IPS-15b (cell line): ENCODE measurements at regions not wholly inside any gene's neighbourhood (a gene's known extent, or its start where the extent isn't known, plus 50 kb on each side); places are given as distances from the start of the nearest gene placed in this dataset.

Experiments used
- H3K27me3 ChIP-seq: one replicate; pipeline ENCODE4 v1.6.1; 2013; ENCODE audit warnings: low read length; ENCODE audit not compliant: control insufficient read depth, insufficient read depth
- H3K36me3 ChIP-seq: one replicate; pipeline ENCODE4 v1.6.1; 2013; ENCODE audit warnings: low read length; ENCODE audit not compliant: control insufficient read depth, insufficient read depth
- H3K4me1 ChIP-seq: one replicate; pipeline ENCODE4 v1.6.1; 2013; ENCODE audit warnings: mild to moderate bottlenecking, low read length; ENCODE audit not compliant: control insufficient read depth, insufficient read depth
- H3K4me3 ChIP-seq: one replicate; pipeline ENCODE4 v1.5.1; 2013; ENCODE audit warnings: low read depth, low read length
- H3K9ac ChIP-seq: one replicate; pipeline ENCODE4 v1.6.1; 2013; ENCODE audit warnings: low read depth, mild to moderate bottlenecking, low read length
- H3K9me3 ChIP-seq: one replicate; pipeline ENCODE4 v1.6.1; 2013; ENCODE audit warnings: mild to moderate bottlenecking, low read length; ENCODE audit not compliant: control insufficient read depth, insufficient read depth

DNA sequence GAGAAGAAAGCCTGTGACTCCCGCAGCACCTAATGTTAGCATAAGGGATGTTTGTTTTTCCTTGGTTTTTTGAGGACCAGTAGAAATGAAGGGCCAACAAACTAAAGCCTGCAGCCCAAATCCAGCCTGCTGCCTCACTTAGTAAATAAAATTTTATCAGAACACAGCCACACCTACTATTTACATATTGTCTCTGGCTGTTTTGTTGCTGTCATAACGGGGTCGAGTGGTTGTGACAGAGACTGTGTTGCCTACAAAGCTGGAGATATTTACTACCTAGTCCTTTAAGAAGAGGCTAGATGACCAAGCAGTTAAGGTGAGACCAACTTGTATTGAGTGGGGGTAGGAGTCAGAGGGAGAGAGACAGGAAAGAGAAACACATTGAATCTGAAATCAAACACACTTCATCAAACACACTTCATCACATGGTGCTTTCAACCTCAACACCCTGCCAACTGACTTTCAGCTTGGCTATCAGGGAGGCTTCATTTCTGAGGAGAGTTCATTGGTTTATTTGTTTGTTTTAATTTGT, 546.3 kb upstream of the CDH11 start:
- no peak overlapping the region for H3K4me3 ChIP-seq
- H3K9ac ChIP-seq = no peak overlapping the region
- H3K4me1 ChIP-seq = peaks cover 2% of the 10 kb centered on the region

DNA sequence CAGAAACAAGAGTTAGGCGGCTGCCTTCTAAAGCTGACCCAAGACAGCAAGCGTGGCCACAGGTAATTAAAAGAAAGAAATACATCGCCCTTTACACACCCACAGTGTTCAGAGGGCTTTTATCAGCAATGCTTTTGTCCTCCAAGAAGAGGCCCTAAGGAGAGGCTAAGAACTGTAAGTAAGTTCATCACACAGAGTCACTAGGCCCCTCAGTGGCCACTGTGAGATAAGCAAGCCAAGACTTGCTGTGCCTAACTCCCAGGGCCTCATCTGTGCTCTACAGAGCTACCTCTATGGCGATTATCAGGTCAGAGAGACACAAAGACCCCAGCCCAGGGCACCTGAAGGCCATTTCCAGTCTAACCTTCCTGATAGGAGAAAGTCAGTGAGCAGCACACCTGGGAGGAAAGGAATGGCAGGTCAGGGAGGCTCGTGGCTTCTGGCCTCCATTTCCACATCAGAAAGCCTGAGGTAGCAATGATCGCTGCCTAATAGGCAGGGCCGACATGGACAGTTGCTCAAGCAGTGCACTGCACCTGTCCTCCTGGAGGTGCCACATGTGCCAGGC, 545.2 kb upstream of the CDH11 start:
- no peak overlapping the region for H3K4me3 ChIP-seq
- H3K9me3 ChIP-seq = no peaks in the 10 kb centered on the region
- H3K36me3 ChIP-seq = no peaks in the 10 kb centered on the region
- no peak overlapping the region for H3K9ac ChIP-seq
- peaks cover 2% of the 10 kb centered on the region for H3K4me1 ChIP-seq
- no peaks in the 10 kb centered on the region for H3K27me3 ChIP-seq

More for the DNA sequence above, 546.3 kb upstream of the CDH11 start:
- Histone ChIP-seq H3K9me3 (no peaks in the 10 kb centered on the region), H3K27me3 (no peaks in the 10 kb centered on the region), H3K36me3 (no peaks in the 10 kb centered on the region)

DNA sequence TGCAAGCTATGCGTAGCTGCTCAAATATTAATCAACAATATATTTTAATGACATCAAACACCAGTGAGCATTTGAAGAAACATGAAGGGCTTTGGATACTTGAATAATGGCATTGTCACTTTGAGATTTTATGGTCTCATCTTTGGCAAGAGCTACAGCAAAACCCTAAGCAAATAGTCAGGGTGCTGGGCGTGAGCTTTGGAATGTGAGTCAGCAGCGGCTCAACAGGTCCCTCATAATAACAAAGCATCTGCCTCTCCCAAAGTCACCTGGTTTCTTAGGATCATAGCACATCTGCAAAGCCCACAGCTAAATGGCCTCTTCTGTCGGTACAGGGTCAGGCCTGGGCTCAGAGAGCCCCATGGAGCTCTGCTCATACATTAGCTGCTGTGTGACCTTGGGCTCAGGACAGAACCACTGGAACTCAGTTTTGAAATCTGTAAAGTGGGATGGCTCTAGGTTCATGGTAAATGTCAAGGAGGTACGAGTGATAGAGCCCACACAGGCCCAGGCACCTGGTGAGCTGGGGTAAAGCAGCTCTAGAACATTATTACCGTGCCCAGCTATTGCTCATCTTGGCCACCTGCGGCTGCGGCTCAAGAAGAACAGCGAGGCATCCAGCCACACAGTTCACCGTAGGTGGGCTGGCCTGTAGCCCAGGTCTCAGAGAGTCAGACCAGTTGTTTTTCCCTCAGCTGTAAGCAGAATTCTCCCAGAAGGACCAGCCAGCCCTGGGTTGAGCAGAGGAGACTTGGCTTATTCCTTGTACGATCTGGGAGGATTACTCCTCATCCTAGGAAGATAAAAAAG, 544.5 kb upstream of the CDH11 start:
- Histone ChIP-seq H3K4me1 (peaks cover 2% of the 10 kb centered on the region), H3K4me3 (no peak overlapping the region), H3K36me3 (no peaks in the 10 kb centered on the region), H3K27me3 (no peaks in the 10 kb centered on the region), H3K9ac (no peak overlapping the region), H3K9me3 (no peaks in the 10 kb centered on the region)

DNA sequence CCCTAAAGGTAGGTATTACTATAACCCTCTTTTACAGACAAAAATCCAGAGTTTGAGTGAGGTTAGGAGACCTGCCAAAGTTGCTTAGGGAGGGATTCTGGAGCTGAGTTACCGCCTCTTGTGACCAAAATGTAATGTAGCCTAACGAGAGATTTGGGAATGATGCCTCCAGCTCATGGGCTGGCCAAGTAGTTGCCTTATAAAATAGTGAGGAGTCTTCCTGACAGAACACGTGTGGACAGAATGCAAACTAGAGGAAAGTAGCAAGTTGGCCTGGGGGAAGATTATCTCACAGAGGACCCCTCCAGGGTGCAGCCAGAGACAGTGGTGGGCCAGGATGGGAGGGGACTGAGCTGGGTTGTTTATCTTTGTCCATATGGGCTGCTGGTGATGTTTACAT, 543.7 kb upstream of the CDH11 start:
- no peak overlapping the region for H3K9ac ChIP-seq
- no peak overlapping the region for H3K4me3 ChIP-seq

DNA sequence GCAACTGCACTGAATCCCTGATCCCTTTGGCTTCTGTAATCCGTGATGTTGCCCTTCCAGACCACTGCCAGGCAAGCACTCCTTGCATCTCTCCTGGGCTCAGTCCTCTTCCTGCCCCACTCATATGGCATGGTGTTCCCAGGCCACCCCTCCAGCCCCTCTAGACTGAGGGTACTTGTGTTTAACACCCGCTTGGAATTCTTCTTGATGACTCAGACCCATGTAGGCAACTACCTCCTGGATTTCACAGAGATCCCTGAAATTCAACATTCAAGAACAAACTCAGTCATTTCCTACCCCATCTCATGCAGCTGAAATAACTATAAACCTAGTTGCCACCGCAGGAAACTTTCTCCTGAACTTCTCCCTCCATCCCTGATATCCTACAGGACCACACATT, 541.9 kb upstream of the CDH11 start:
- H3K4me1 ChIP-seq = peaks cover 2% of the 10 kb centered on the region
- no peak overlapping the region for H3K4me3 ChIP-seq
- no peak overlapping the region for H3K9ac ChIP-seq
- H3K27me3 ChIP-seq = no peaks in the 10 kb centered on the region
- no peaks in the 10 kb centered on the region for H3K9me3 ChIP-seq
- H3K36me3 ChIP-seq = no peaks in the 10 kb centered on the region

More for the DNA sequence above, 543.7 kb upstream of the CDH11 start:
- no peaks in the 10 kb centered on the region for H3K9me3 ChIP-seq
- no peaks in the 10 kb centered on the region for H3K36me3 ChIP-seq
- no peaks in the 10 kb centered on the region for H3K27me3 ChIP-seq
- H3K4me1 ChIP-seq = peaks cover 2% of the 10 kb centered on the region

DNA sequence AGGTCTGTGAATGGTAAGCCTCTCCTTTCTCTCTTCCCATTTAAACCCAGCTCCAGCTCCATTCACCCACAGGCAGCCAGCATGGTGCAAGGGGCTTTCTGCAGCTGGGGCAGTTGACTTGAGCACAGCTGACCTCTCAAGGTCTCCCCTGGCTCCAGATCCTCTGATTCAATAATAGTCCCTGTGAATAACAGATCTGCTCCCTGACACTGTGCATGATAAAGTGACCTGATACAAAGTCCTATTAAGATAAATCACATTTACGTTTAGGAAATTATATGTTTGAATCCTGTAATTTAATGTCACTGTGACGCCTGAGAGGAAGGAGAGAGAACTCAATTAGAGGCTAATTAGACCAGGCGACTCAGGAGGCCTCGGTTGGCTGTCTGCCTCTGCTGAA, 540.4 kb upstream of the CDH11 start:
- H3K4me1 ChIP-seq = peaks cover 2% of the 10 kb centered on the region
- H3K36me3 ChIP-seq = no peaks in the 10 kb centered on the region
- no peak overlapping the region for H3K9ac ChIP-seq
- no peaks in the 10 kb centered on the region for H3K27me3 ChIP-seq
- H3K4me3 ChIP-seq = no peak overlapping the region
- H3K9me3 ChIP-seq = no peaks in the 10 kb centered on the region

DNA sequence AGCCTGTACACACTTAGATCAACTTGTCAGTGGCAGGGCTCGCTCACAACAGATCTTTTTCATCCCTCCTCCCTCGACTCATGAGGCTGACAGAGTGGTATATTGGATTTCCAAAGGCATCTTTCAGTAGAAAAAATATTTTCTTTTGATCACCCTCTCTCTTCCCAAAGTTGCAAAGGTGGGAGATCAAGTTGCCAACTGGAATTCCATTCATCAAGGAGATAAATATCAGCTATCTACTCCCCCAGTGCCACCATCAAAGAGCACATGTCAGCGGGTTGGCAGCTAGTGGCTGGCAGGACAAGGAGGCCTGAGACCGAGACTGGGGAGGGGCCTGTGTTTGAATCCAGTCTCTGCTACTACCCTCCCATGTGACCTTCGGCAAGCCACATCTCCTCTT, 539.7 kb upstream of the CDH11 start:
- Histone ChIP-seq H3K4me1 (peaks cover 2% of the 10 kb centered on the region), H3K36me3 (no peaks in the 10 kb centered on the region), H3K9ac (no peak overlapping the region), H3K9me3 (no peaks in the 10 kb centered on the region), H3K27me3 (no peaks in the 10 kb centered on the region), H3K4me3 (no peak overlapping the region)

DNA sequence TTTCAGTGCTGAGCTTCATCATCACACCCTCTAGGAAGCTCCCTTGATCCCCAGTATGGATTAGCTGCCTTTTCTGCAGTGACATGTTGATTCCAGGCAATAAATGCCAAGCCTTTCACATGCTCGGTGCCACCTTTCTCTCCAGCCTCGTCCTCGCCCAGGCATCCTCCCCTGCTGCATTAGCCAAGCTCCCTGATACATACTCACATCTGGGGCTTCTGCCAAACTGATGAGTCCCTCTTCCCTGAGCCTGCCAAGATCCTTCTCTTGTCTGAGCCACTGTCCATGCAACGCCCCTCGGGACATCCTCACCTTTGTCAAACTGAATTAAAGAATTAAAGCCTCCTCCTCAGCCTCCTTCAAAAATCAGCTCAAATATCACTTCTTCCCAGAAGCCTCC, 538.5 kb upstream of the CDH11 start:
- Histone ChIP-seq H3K4me1 (peaks cover 3% of the 10 kb centered on the region), H3K36me3 (no peaks in the 10 kb centered on the region), H3K27me3 (no peaks in the 10 kb centered on the region), H3K9me3 (no peaks in the 10 kb centered on the region), H3K4me3 (no peak overlapping the region), H3K9ac (no peak overlapping the region)

DNA sequence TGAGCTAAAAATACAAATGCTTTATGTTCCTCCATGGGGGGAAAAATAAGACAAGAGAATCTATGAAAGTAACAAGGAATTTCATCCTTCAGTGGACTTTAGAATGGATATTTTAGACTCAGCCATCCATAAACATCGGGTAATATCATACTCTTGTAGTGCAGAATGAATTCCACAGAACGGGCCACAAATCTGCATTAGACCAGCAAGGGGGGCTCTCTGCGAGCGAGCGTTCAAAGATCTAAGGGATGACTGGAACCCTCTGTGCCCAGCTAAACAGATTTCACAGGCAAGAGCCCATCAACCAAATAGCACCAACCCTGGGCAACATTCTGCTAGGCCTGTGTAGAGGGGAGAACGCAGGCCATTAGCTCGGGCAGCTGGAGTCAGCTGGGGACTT, 537.9 kb upstream of the CDH11 start:
- Histone ChIP-seq H3K27me3 (no peaks in the 10 kb centered on the region), H3K9ac (no peak overlapping the region), H3K36me3 (no peaks in the 10 kb centered on the region), H3K4me1 (peaks cover 3% of the 10 kb centered on the region), H3K4me3 (no peak overlapping the region), H3K9me3 (no peaks in the 10 kb centered on the region)

DNA sequence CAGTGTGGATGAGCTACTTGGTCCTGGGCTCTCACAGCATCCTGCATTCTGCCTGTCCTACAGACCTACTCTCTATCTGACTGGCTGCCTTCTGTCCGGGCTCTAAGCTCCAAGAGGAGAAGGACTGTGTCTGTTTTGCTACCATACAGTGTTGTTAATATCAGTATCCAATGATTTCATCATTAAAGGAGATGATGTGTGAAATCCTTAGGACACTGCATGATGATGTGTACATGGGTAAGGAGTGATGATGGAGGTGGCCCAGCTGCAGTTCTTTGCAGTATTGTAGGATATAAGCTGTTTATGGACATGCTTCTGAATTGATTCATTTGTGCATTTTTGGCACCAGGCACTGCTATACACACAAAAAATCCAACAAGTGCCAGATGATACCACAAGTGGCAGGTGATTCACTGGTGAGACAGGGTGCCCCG, 536.9 kb upstream of the CDH11 start:
- Histone ChIP-seq H3K4me3 (no peak overlapping the region), H3K9ac (no peak overlapping the region), H3K9me3 (no peaks in the 10 kb centered on the region), H3K27me3 (no peaks in the 10 kb centered on the region), H3K4me1 (peaks cover 3% of the 10 kb centered on the region), H3K36me3 (no peaks in the 10 kb centered on the region)

DNA sequence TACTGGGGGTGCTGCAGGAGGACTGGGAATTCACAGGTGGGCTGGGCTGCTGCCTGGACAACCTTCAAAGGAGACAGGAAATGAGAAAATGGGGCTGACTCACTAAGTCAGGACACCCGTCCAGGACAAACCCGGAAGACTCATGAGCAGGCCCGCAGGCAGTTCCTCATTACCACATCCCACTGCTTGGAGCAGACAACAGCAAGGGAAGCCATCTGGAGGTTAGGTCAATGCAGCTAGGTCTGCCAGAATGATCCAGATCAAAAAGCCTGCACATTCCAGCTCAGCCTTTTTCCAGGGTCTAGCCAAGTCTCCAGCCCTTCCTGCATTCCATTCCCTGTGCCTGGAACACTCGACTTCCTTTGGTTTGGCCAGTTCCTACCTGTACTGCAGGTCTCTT, 536.5 kb upstream of the CDH11 start:
- H3K4me3 ChIP-seq = no peak overlapping the region
- H3K36me3 ChIP-seq = no peaks in the 10 kb centered on the region
- H3K9me3 ChIP-seq = no peaks in the 10 kb centered on the region
- peaks cover 3% of the 10 kb centered on the region for H3K4me1 ChIP-seq
- H3K9ac ChIP-seq = no peak overlapping the region
- no peaks in the 10 kb centered on the region for H3K27me3 ChIP-seq

DNA sequence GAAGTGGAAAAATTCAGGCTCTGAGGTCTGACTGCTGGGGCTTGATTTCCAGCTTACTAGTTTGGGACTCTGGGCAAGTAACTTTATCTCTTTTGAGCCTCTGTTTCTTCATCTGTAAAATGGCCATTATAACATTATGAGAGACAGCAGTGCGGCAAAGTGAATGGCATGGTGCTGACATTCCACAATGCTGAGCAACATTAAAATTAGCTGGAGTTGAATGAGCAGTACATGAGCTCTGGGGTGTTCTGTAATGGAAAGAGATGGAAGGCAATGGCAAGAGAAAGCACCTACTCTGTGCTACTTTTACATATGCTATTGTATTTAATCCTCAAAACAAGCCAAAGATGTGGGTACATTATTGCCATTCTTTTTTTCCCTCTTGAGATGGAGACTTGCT, 535.7 kb upstream of the CDH11 start:
- Histone ChIP-seq H3K36me3 (no peaks in the 10 kb centered on the region), H3K9ac (no peak overlapping the region), H3K9me3 (no peaks in the 10 kb centered on the region), H3K4me3 (no peak overlapping the region), H3K4me1 (peaks cover 3% of the 10 kb centered on the region), H3K27me3 (no peaks in the 10 kb centered on the region)
